PC-9 (cell line): ENCODE measurements at regions not wholly inside any gene's neighbourhood (a gene's known extent, or its start where the extent isn't known, plus 50 kb on each side); places are given as distances from the start of the nearest gene placed in this dataset.

Experiments used
- BruUV-seq: library from RNA; stranded (reverse); fragments of 400-500 nt; replicated peaks from 2 replicates; lab custom pipeline; 2021; lab: Mats Ljungman, UMichigan
- CTCF ChIA-PET: fragments of 300-600 bp; sonication (Branson Sonifier 250); formaldehyde crosslinking; loops from one replicate; lab custom pipeline; 2022; ENCODE audit warnings: antibody characterized with exemption; lab: Charles Lee
- POLR2A ChIA-PET: fragments of 300-600 bp; sonication (Branson Sonifier 250); formaldehyde crosslinking; loops from one replicate; lab custom pipeline; 2022; ENCODE audit warnings: antibody characterized with exemption; ENCODE audit not compliant: unreplicated experiment; lab: Charles Lee
- DNase-seq, 2 experiments: peaks; one replicate each; pipeline versions ENCODE4 v3.0.0 to v3.0.0-alpha.2; 2015 to 2022; ENCODE audit warnings: mixed read lengths in 1 of 2
- H2AFZ ChIP-seq: fragments of 200-600 bp; sonication (generic); 2 replicates; pipeline ENCODE4 v1.8.1; 2017; ENCODE audit warnings: antibody characterized with exemption
- H3F3A ChIP-seq: fragments of 200-600 bp; sonication (generic); 2 replicates; pipeline ENCODE4 v1.8.1; 2017; ENCODE audit warnings: antibody characterized with exemption, mild to moderate bottlenecking, low read depth; ENCODE audit not compliant: insufficient read depth
- H3K27ac ChIP-seq: fragments of 200-600 bp; sonication (generic); 2 replicates; pipeline ENCODE4 v1.6.1; 2016; ENCODE audit warnings: mixed run types
- H3K27me3 ChIP-seq: fragments of 200-600 bp; sonication (generic); 2 replicates; pipeline ENCODE4 v1.6.1; 2016; ENCODE audit warnings: low read depth, mixed run types; ENCODE audit not compliant: insufficient read depth
- H3K36me3 ChIP-seq: fragments of 200-600 bp; sonication (generic); 2 replicates; pipeline ENCODE4 v1.6.1; 2016; ENCODE audit warnings: low read depth, mixed run types
- H3K4me1 ChIP-seq: fragments of 200-600 bp; sonication (generic); replicated peaks from 2 replicates; pipeline ENCODE4 v1.6.1; 2016; ENCODE audit warnings: mixed run types; ENCODE audit not compliant: insufficient read depth
- H3K4me2 ChIP-seq: fragments of 200-600 bp; sonication (generic); 2 replicates; pipeline ENCODE4 v1.6.1; 2017; ENCODE audit warnings: mixed run types
- H3K4me3 ChIP-seq: fragments of 200-600 bp; sonication (generic); 2 replicates; pipeline ENCODE4 v1.6.1; 2016; ENCODE audit warnings: mixed run types
- H3K79me2 ChIP-seq: fragments of 200-600 bp; sonication (generic); 2 replicates; pipeline ENCODE4 v1.6.1; 2017; ENCODE audit warnings: low read depth, mixed run types
- H3K9me2 ChIP-seq: fragments of 200-600 bp; sonication (generic); 2 replicates; pipeline ENCODE4 v1.8.1; 2017; ENCODE audit warnings: mild to moderate bottlenecking; ENCODE audit not compliant: insufficient read depth
- H3K9me3 ChIP-seq: fragments of 200-600 bp; sonication (generic); 2 replicates; pipeline ENCODE4 v1.8.1; 2016; ENCODE audit warnings: low read depth; ENCODE audit not compliant: insufficient read depth
- H4K20me1 ChIP-seq: fragments of 200-600 bp; sonication (generic); 2 replicates; pipeline ENCODE4 v1.8.1; 2017; ENCODE audit not compliant: insufficient read depth
- EZH2 ChIP-seq: fragments of 200-600 bp; sonication (generic); IDR thresholded peaks from 2 replicates; pipeline ENCODE4 v1.8.0; 2017; ENCODE audit warnings: antibody characterized with exemption, low read depth
- intact Hi-C: fragments of 100-400 bp; cut with micrococcal nuclease; formaldehyde crosslinking; loops from one replicate; pipeline ENCODE4 v1.10.0; 2022; ENCODE audit not compliant: unreplicated experiment
- TF ChIP-seq, protein P1 (sequence below): fragments of 200-600 bp; sonication (generic); conservative IDR thresholded peaks from 2 replicates; pipeline ENCODE4 v1.6.1; 2017; ENCODE audit warnings: mixed run types, antibody characterized with exemption, mild to moderate bottlenecking, moderate library complexity

DNA sequence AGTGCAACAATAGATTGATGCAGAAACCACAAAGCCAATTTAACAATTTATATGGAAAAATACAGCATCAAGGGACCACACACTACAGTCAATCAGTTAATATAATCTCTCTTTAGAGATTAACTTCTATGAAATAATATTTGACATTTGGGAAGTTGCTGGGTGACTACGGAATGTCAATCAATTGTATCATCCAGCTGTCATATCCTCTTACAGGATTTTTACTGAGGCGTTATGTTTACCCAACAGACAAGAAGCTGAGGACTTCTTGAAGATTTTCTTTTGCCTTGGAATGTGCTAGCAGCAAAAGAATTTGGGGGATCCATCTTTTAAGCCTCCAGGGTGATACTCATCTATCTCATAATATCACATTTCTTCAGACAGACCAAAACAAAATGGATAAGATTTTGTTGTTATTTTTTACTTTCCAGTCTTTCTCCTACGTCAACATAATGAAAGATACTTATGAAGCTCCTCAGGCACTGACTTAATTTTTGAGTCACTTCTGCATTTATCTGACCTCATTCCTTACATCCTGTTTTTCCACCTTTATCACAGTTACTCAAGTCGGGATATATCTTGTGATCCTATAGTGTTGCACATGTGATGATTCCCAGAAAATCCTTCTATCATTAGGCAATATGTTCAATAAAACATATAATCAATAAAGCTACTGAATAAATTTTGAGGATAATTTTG, 227.2 kb upstream of the SPHKAP start:
- DNase-seq, result no peak
- Histone ChIP-seq H4K20me1 (no peaks in the 10 kb centered on the region), H3K4me3 (no peak overlapping the region), H3K9me3 (no peaks in the 10 kb centered on the region), H3F3A (no peaks in the 10 kb centered on the region), H3K27ac (no peak overlapping the region), H3K36me3 (no peaks in the 10 kb centered on the region), H3K79me2 (no peaks in the 10 kb centered on the region), H3K9me2 (no peaks in the 10 kb centered on the region; the same call in 1 of the 2 replicates), H3K27me3 (no peaks in the 10 kb centered on the region), H3K4me1 (no peaks in the 10 kb centered on the region), H2AFZ (no peak overlapping the region), H3K4me2 (no peak overlapping the region)
- CTCF ChIA-PET, result no interaction called here
- no TSS peak for BruUV-seq
- POLR2A ChIA-PET, result no interaction called here
- no peak for TF ChIP-seq EZH2
- TF ChIP-seq, protein P1, sequence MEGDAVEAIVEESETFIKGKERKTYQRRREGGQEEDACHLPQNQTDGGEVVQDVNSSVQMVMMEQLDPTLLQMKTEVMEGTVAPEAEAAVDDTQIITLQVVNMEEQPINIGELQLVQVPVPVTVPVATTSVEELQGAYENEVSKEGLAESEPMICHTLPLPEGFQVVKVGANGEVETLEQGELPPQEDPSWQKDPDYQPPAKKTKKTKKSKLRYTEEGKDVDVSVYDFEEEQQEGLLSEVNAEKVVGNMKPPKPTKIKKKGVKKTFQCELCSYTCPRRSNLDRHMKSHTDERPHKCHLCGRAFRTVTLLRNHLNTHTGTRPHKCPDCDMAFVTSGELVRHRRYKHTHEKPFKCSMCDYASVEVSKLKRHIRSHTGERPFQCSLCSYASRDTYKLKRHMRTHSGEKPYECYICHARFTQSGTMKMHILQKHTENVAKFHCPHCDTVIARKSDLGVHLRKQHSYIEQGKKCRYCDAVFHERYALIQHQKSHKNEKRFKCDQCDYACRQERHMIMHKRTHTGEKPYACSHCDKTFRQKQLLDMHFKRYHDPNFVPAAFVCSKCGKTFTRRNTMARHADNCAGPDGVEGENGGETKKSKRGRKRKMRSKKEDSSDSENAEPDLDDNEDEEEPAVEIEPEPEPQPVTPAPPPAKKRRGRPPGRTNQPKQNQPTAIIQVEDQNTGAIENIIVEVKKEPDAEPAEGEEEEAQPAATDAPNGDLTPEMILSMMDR, result no peak
- intact Hi-C loops, result no loop called here

DNA sequence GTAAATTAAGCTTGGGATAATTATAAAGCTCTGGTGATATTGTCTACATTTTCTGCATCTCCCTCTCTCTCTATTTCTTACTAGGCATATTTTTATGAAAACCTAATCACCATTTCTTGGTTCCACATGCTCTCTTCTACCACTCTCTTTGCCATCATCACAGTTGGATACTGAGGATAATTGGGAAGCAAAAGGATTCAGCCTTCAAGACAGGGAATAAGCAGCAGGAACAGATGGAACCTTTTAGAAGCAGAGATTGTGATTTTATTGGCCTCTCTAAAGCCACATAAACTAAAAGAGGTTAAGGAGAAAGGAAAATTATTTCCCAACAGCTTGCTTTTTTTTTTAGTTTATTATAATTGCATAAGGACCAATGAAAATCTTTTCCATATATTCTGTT, 226.3 kb upstream of the SPHKAP start:
- DNase-seq, result no peak
- intact Hi-C loops, result no loop called here
- Histone ChIP-seq H3K27me3 (no peaks in the 10 kb centered on the region), H3K4me3 (no peak overlapping the region), H3K36me3 (no peaks in the 10 kb centered on the region), H3K9me2 (no peaks in the 10 kb centered on the region; the same call in 1 of the 2 replicates), H3K79me2 (no peaks in the 10 kb centered on the region), H3K4me2 (no peak overlapping the region), H2AFZ (no peak overlapping the region), H3K4me1 (no peaks in the 10 kb centered on the region), H4K20me1 (no peaks in the 10 kb centered on the region), H3F3A (no peaks in the 10 kb centered on the region), H3K27ac (no peak overlapping the region), H3K9me3 (no peaks in the 10 kb centered on the region)
- BruUV-seq, result no TSS peak
- ChIA-PET CTCF (no interaction called here), POLR2A (no interaction called here)
- TF ChIP-seq, protein P1, result no peak
- TF ChIP-seq EZH2, result no peak

DNA sequence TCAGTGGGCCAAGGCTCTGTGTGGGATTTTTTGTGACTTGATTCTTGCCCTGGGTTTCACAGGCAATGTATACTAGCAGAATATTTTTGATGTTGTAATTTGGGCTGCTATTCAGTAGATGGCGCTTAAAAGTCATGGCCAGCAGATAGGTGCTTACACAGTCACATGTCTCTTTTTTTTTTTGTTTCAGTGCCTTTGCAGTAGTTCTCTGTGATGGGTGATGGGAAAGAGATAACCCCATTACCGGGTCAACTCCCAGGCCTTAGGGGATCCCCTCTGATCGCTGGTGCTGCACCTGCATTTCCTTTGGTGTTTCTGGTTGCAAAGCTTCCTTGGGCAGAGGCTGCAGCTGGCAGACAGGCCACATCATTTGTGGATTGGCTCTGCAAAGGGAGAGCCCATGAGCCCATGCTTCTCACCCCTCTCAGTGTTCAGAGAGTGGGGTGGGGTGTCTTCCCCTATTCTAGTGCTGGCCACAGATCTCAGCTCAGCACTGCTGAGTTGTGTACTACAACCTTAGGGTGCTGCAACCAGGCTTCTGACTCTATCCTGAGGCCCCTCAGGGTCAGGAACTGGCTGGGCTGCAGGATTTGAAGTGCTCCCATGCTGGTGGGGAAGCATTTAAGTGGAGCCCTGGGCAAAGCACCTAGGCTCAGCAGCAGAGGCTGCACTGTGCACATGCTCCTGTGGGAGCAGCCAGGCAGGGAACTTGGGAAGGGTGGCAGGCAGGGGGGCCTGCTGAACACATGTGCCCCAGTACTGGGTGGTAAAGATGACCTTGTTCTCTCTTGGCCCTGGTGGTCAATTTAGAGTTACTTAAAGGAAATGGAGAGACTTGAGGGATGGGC, 219.8 kb upstream of the SPHKAP start:
- Histone ChIP-seq H4K20me1 (no peaks in the 10 kb centered on the region), H3K27me3 (no peaks in the 10 kb centered on the region), H3K9me2 (no peaks in the 10 kb centered on the region), H3K79me2 (no peaks in the 10 kb centered on the region), H3K4me1 (no peaks in the 10 kb centered on the region), H3K36me3 (no peaks in the 10 kb centered on the region), H2AFZ (no peak overlapping the region), H3K4me3 (no peak overlapping the region), H3K4me2 (no peak overlapping the region), H3F3A (no peaks in the 10 kb centered on the region), H3K9me3 (0 out of 2 replicates have a peak, but pooled peaks cover 8% of the 10 kb centered on the region), H3K27ac (no peak overlapping the region)
- intact Hi-C loops, result loop anchor here (5.0 kb wide), 1 partner anchor 256 kb away; no protein-coding TSS in a partner anchor
- POLR2A ChIA-PET, result no interaction called here
- BruUV-seq, result no TSS peak
- DNase-seq, result no peak
- no peak for TF ChIP-seq EZH2
- TF ChIP-seq, protein P1, result peak; percentile 54
- CTCF ChIA-PET, result no interaction called here
